Liver (tissue), 8 donors: ENCODE measurements at regions not wholly inside any gene's neighbourhood (a gene's known extent, or its start where the extent isn't known, plus 50 kb on each side); places are given as distances from the start of the nearest gene placed in this dataset.
A peak's percentile ranks its signal among the peaks of the same experiment; 100 is the strongest.

Experiments used
- DNase-seq: peaks from one replicate; pipeline ENCODE4 v3.0.0-alpha.2; 2017; ENCODE audit warnings: low spot score
- H3K27ac ChIP-seq, 2 donors: one replicate each; pipeline ENCODE4 v1.7.0; 2013; ENCODE audit warnings: inconsistent platforms in 2 of 2, low read length in 2 of 2, control low read depth in 1 of 2, low read depth in 1 of 2, mild to moderate bottlenecking in 1 of 2
- H3K27me3 ChIP-seq, 4 donors: one replicate each; pipeline versions ENCODE4 v1.6.1 to v1.7.0; 2013; ENCODE audit warnings: low read length in 3 of 4, inconsistent platforms in 1 of 4, mild to moderate bottlenecking in 1 of 4, moderate library complexity in 1 of 4; ENCODE audit not compliant: control insufficient read depth in 4 of 4, insufficient read depth in 4 of 4
- H3K36me3 ChIP-seq, 4 donors: one replicate each; pipeline versions ENCODE4 v1.6.1 to v1.7.0; 2013; ENCODE audit warnings: low read length in 3 of 4, mild to moderate bottlenecking in 3 of 4, low read depth in 1 of 4, moderate library complexity in 1 of 4; ENCODE audit not compliant: control insufficient read depth in 4 of 4, insufficient read depth in 3 of 4
- H3K4me1 ChIP-seq, 4 donors: one replicate each; pipeline versions ENCODE4 v1.6.1 to v1.7.0; 2013; ENCODE audit warnings: low read length in 3 of 4, mild to moderate bottlenecking in 3 of 4, moderate library complexity in 1 of 4; ENCODE audit not compliant: control insufficient read depth in 4 of 4, insufficient read depth in 4 of 4
- H3K4me3 ChIP-seq, 3 donors: one replicate each; pipeline versions ENCODE4 v1.6.1 to v1.7.0; 2013; ENCODE audit warnings: low read length in 3 of 3, control low read depth in 1 of 3, low read depth in 1 of 3, mild to moderate bottlenecking in 1 of 3
- H3K9ac ChIP-seq, 2 donors: one replicate each; pipeline ENCODE4 v1.7.0; 2013; ENCODE audit warnings: low read length in 2 of 2, mild to moderate bottlenecking in 2 of 2, moderate library complexity in 2 of 2, control low read depth in 1 of 2, low read depth in 1 of 2
- H3K9me3 ChIP-seq, 4 donors: one replicate each; pipeline versions ENCODE4 v1.6.1 to v1.7.0; 2013; ENCODE audit warnings: low read length in 3 of 4; ENCODE audit not compliant: control insufficient read depth in 4 of 4
- CTCF ChIP-seq: fragments of 150-350 bp; IDR thresholded peaks from 2 replicates; pipeline ENCODE4 v1.5.1; 2017; ENCODE audit warnings: improper control_type of control experiment, low read depth, low read length; ENCODE audit not compliant: missing input control
- EGR1 ChIP-seq, 2 donors: IDR thresholded peaks; 2 replicates each; pipeline ENCODE4 v1.6.1; 2016 to 2018; ENCODE audit warnings: antibody characterized with exemption in 2 of 2, low read depth in 2 of 2
- FOXA1 ChIP-seq: IDR thresholded peaks from 2 replicates; pipeline ENCODE4 v1.6.1; 2016; ENCODE audit warnings: antibody characterized with exemption
- HNF4A ChIP-seq, 2 donors: conservative IDR thresholded peaks; 2 replicates each; pipeline ENCODE4 v1.6.1; 2016; ENCODE audit warnings: antibody characterized with exemption in 2 of 2, mild to moderate bottlenecking in 2 of 2
- JUND ChIP-seq, 2 donors: IDR thresholded peaks; 2 replicates each; pipeline ENCODE4 v1.6.1; 2016; ENCODE audit warnings: antibody characterized with exemption in 2 of 2
- MAX ChIP-seq: IDR thresholded peaks from 2 replicates; pipeline ENCODE4 v1.6.1; 2016; ENCODE audit warnings: antibody characterized with exemption
- NR2F2 ChIP-seq: IDR thresholded peaks from 2 replicates; pipeline ENCODE4 v1.6.1; 2016; ENCODE audit warnings: antibody characterized with exemption
- RXRA ChIP-seq, 2 donors: IDR thresholded peaks; 2 replicates each; pipeline ENCODE4 v1.6.1; 2017 to 2018; ENCODE audit warnings: antibody characterized with exemption in 2 of 2, mild to moderate bottlenecking in 1 of 2
- TAF1 ChIP-seq: conservative IDR thresholded peaks from 2 replicates; pipeline ENCODE4 v1.6.1; 2016; ENCODE audit warnings: antibody characterized with exemption, mild to moderate bottlenecking
- YY1 ChIP-seq: IDR thresholded peaks from 2 replicates; pipeline ENCODE4 v1.6.1; 2016; ENCODE audit warnings: antibody characterized with exemption, mild to moderate bottlenecking
- ZBTB33 ChIP-seq: IDR thresholded peaks from 2 replicates; pipeline ENCODE4 v1.6.1; 2016; ENCODE audit warnings: antibody characterized with exemption
- WGBS: extraction: QIAGEN DNeasy Blood & Tissue Kit; methylation state at CpG from one replicate; pipeline ENCODE4 v1.1.7; 2013; 5-methylcytosine and 5-hydroxymethylcytosine counted together
- TF ChIP-seq, protein P1 (sequence below): IDR thresholded peaks from 2 replicates; pipeline ENCODE4 v1.6.1; 2016; ENCODE audit warnings: antibody characterized with exemption
- TF ChIP-seq, protein P2 (sequence below): IDR thresholded peaks from 2 replicates; pipeline ENCODE4 v1.6.1; 2016; ENCODE audit warnings: antibody characterized with exemption, mild to moderate bottlenecking
- donor health status: healthy.
- donor health status: healthy.
- donor health status: healthy.
- donor health status: healthy.
- donor health status: healthy.

DNA sequence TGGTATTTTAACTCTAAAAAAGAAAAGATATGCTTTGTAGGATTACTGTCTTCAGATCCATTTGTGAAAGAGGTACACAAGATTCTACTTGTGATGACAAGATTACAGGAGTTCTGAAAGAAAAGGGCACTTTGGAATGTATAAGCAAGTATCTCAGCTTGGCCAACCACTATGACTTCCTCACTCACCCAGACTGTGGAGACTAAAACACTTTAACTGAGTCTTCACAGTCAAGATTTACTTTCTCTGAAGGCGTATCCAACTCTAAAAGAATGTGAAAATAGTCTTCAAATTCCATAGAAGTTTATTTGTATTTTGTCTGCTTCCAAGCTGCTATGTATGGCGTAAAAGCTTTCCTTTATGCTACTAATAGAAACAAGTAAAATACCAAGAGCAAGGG lies 76.1 kb upstream of the SRRM3 start (continued):
- TF ChIP-seq ZBTB33: no peak

- no peak overlapping the region for H3K9ac ChIP-seq
- no peak overlapping the region for H3K27ac ChIP-seq
- DNase-seq: no peak
- no peaks in the 10 kb centered on the region for H3K9me3 ChIP-seq
- WGBS: 75% methylated on average over 4 of the region's 4 CpGs
- peaks cover 4 to 12% (median 6%) of the 10 kb centered on the region in 4 donors for H3K4me1 ChIP-seq
- peak in 1 of 2 donors; percentile 30 for TF ChIP-seq HNF4A (conservative IDR thresholded peaks at IDR 0.05)
- no peak for TF ChIP-seq EGR1 (IDR thresholded peaks at IDR 0.05; ENCODE audit: low read depth in 2 of 2)
- peaks cover 0 to 6% (median 1%) of the 10 kb centered on the region in 4 donors for H3K36me3 ChIP-seq
- H3K4me3 ChIP-seq: no peak overlapping the region
- H3K27me3 ChIP-seq: no peaks in the 10 kb centered on the region
Measured at GRCh38 chr7:76126632-76127031, 75.1 kb upstream of the SRRM3 start.

DNA sequence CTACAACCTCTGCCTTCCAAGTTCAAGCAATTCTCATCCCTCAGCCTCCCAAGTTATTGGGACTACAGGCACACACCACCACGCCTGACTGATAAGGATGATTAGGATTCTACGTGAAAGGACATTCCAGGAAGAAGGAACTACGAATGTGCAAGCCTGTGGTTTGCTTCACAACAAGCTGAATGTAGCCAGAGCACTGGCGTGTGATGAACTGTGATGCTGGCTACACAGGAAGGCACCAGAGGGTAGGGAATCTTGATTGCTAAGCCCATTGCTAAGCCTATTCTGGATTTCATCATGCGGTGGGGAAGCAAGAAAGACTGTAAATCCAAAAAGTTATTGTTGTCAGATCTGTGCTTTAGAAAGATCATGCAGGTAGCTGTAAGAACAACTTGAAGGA lies 72.3 kb upstream of the SRRM3 start:
- 79% methylated on average over 5 of the region's 5 CpGs for WGBS
- Histone ChIP-seq H3K36me3 (peaks cover 0 to 7% (median 1%) of the 10 kb centered on the region in 4 donors), H3K9ac (no peak overlapping the region), H3K4me1 (peaks cover 4 to 14% (median 7%) of the 10 kb centered on the region in 4 donors), H3K27me3 (no peaks in the 10 kb centered on the region), H3K4me3 (no peak overlapping the region), H3K27ac (no peak overlapping the region), H3K9me3 (no peaks in the 10 kb centered on the region)
- no peak for DNase-seq
- TF ChIP-seq NR2F2 (no peak), CTCF (no peak), MAX (no peak), JUND (IDR thresholded peaks at IDR 0.05) (no peak), TAF1 (no peak), RXRA (IDR thresholded peaks at IDR 0.05) (no peak), YY1 (no peak), FOXA1 (no peak)
- TF ChIP-seq, protein P1, sequence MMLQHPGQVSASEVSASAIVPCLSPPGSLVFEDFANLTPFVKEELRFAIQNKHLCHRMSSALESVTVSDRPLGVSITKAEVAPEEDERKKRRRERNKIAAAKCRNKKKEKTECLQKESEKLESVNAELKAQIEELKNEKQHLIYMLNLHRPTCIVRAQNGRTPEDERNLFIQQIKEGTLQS: no peak
- TF ChIP-seq, protein P2, sequence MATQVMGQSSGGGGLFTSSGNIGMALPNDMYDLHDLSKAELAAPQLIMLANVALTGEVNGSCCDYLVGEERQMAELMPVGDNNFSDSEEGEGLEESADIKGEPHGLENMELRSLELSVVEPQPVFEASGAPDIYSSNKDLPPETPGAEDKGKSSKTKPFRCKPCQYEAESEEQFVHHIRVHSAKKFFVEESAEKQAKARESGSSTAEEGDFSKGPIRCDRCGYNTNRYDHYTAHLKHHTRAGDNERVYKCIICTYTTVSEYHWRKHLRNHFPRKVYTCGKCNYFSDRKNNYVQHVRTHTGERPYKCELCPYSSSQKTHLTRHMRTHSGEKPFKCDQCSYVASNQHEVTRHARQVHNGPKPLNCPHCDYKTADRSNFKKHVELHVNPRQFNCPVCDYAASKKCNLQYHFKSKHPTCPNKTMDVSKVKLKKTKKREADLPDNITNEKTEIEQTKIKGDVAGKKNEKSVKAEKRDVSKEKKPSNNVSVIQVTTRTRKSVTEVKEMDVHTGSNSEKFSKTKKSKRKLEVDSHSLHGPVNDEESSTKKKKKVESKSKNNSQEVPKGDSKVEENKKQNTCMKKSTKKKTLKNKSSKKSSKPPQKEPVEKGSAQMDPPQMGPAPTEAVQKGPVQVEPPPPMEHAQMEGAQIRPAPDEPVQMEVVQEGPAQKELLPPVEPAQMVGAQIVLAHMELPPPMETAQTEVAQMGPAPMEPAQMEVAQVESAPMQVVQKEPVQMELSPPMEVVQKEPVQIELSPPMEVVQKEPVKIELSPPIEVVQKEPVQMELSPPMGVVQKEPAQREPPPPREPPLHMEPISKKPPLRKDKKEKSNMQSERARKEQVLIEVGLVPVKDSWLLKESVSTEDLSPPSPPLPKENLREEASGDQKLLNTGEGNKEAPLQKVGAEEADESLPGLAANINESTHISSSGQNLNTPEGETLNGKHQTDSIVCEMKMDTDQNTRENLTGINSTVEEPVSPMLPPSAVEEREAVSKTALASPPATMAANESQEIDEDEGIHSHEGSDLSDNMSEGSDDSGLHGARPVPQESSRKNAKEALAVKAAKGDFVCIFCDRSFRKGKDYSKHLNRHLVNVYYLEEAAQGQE: no peak
